IMR-90 (cell line): ENCODE measurements at regions not wholly inside any gene's neighbourhood (a gene's known extent, or its start where the extent isn't known, plus 50 kb on each side); places are given as distances from the start of the nearest gene placed in this dataset.
"Not testable (repeated sequence)": the region's sequence is repeated elsewhere in the genome, so short reads cannot be mapped to it uniquely, and the experiment has no call there.

Source experiments
- BHLHE40 ChIP-seq: fragments of 150-350 bp; IDR thresholded peaks from 2 replicates; pipeline ENCODE4 v1.6.1; 2016; ENCODE audit warnings: mild to moderate bottlenecking, low read depth, low read length
- MAFK ChIP-seq: IDR thresholded peaks from 2 replicates; pipeline ENCODE4 v1.6.1; 2012; ENCODE audit warnings: low read depth, low read length, improper control_type of control experiment
- MAZ ChIP-seq: IDR thresholded peaks from 2 replicates; pipeline ENCODE4 v1.6.1; 2012; ENCODE audit warnings: low read depth, mild to moderate bottlenecking, low read length, improper control_type of control experiment, moderate library complexity, borderline replicate concordance
- MXI1 ChIP-seq: IDR thresholded peaks from 2 replicates; pipeline ENCODE4 v1.6.1; 2012; ENCODE audit warnings: low read depth, mild to moderate bottlenecking, low read length, moderate library complexity, borderline replicate concordance
- POLR2A ChIP-seq: IDR thresholded peaks from 2 replicates; pipeline ENCODE4 v1.6.1; 2012; ENCODE audit warnings: mild to moderate bottlenecking, low read depth, low read length
- TF ChIP-seq, protein P1 (sequence below): conservative IDR thresholded peaks from 2 replicates; pipeline ENCODE4 v1.5.1; 2012; ENCODE audit warnings: mild to moderate bottlenecking, low read depth, low read length, improper control_type of control experiment

GRCh38 chr2:87246066-87246717 is 224.5 kb upstream of the PLGLB1 start:
- TF ChIP-seq MXI1, MAFK, MAZ, POLR2A, BHLHE40: not testable (repeated sequence)
- TF ChIP-seq, protein P1, sequence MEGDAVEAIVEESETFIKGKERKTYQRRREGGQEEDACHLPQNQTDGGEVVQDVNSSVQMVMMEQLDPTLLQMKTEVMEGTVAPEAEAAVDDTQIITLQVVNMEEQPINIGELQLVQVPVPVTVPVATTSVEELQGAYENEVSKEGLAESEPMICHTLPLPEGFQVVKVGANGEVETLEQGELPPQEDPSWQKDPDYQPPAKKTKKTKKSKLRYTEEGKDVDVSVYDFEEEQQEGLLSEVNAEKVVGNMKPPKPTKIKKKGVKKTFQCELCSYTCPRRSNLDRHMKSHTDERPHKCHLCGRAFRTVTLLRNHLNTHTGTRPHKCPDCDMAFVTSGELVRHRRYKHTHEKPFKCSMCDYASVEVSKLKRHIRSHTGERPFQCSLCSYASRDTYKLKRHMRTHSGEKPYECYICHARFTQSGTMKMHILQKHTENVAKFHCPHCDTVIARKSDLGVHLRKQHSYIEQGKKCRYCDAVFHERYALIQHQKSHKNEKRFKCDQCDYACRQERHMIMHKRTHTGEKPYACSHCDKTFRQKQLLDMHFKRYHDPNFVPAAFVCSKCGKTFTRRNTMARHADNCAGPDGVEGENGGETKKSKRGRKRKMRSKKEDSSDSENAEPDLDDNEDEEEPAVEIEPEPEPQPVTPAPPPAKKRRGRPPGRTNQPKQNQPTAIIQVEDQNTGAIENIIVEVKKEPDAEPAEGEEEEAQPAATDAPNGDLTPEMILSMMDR = not testable (repeated sequence)
